ENCODE measurements at regions not wholly inside any gene's neighbourhood (a gene's known extent, or its start where the extent isn't known, plus 50 kb on each side); places are given as distances from the start of the nearest gene placed in this dataset.

GRCh38 chr5:168110870-168111832 lies 180.3 kb upstream of the WWC1 start:
- DNase-seq (ENCODE audit: low spot score) = no peak
- intact Hi-C loops (cut with DNase I) = no loop called here
- ATAC-seq = no peak

DNA sequence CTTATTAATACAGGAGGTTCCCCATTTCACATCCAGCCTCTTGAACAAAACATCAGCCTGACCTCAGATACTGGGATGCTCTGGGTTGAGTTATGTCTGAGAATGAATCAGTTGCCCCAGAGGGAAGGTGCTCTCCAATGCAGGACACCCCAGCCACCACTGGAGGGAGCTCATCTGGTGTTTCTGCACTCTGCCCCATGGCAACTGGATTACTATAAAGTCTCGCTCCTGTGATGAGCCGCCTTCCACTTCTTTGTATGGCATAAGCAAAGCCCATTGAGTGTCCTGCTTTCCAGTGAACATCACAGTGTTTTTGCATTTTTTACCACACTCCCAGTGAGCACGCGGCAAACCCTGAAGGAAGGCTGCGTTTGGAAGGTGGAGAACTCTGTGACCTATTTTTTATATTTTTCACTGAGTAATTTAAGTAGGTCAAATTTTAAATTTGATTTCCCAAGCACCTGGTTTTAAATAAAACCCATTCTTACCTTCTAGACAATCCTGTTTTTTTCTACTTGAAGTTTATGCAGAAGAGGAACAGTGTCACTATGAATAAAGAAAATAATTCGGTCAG lies 176.9 kb upstream of the WWC1 start:
- ATAC-seq = no peak
- no peak for DNase-seq (ENCODE audit: low spot score)

DNA sequence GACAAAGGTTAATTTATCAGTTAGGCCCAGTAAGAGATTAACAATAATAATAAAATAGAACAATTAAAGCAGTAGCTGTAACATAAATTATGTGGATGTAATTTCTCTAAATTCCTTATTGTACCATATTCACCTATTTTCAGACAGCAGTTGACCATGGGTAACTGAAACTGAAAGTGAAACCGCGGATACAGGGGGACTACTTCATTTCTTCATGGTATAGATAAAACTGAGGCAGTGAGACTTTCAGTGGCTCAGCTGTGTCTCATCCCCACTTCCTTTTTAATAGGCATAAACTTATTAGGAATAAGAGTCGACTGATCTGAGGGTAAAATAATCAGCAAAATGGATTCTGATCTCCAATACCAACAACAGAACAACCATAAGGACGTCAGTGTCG lies 174.0 kb upstream of the WWC1 start:
- no peak for DNase-seq (ENCODE audit: low spot score)
- ATAC-seq = no peak
- intact Hi-C loops (cut with DNase I) = no loop called here

More for the DNA sequence above, 176.9 kb upstream of the WWC1 start:
- intact Hi-C loops (cut with DNase I) = no loop called here

DNA sequence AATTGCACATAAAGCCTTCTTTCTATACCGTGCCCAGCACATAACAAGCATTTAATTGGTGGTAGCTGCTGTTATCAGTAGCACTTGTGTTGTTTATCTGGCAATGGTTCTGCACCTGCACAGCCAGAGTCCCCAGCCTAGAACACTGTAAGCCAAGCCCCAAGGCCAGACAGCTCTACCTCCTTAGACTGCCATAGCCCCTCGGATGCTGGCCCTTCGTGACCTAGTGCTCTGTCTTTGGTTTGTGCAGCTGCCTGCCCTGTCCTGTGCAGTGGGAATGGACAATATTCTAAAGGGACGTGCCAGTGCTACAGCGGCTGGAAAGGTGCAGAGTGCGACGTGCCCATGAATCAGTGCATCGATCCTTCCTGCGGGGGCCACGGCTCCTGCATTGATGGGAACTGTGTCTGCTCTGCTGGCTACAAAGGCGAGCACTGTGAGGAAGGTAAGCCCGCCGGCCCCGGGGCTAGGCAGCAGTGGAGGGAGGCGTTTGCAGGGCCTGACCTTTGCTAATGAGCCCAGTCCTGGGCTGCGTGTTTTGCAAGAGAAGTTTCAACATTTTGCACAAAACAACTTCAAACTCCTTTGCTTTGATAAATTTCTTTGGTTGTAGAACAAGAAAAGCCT lies 173.3 kb upstream of the WWC1 start:
- ATAC-seq = peak; percentile 62
- intact Hi-C loops (cut with DNase I) = no loop called here

DNA sequence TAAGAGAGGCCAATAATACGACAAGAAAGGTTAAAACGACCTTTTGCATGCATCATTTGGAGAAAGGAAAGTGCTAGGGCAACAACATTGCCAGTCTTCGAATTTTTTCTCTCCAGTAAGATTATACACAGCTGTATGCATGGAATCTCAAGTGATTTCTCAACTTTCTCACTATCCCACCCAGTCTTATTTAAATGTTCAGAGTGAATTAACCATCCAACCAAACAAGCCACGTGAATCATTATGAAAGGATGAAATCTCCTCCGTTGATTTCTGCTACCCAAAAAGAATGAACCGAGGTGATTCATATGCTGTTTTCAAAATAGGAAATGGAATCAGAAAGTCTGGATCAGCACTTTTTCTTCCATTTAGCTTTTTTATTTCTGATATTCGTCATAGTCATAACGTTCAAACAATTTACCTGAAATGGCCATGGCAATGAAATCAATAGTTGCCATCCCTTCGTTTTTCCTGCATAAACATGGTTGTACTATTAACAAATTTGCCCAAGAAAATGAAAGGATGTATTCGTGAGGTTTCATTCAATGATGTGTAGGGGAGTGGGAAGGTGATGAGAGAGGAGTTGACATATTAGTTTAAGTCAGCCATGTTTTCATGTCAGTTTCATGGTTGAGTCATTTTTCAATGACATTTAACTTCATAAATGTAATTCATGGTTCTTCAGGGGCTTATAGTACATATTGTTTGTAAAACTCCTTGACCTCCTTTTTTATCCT lies 170.9 kb upstream of the WWC1 start:
- DNase-seq (ENCODE audit: low spot score) (no peak), ATAC-seq (no peak)
- intact Hi-C loops (cut with DNase I) = no loop called here

More for the DNA sequence above, 173.3 kb upstream of the WWC1 start:
- no peak for DNase-seq (ENCODE audit: low spot score)

GRCh38 chr5:168121138-168121494 lies 170.3 kb upstream of the WWC1 start:
- no peak for ATAC-seq
- intact Hi-C loops (cut with DNase I) = no loop called here
- no peak for DNase-seq (ENCODE audit: low spot score)

GRCh38 chr5:168123631-168124528 lies 167.6 kb upstream of the WWC1 start:
- no peak for ATAC-seq
- intact Hi-C loops (cut with DNase I) = no loop called here
- no peak for DNase-seq (ENCODE audit: low spot score)

DNA sequence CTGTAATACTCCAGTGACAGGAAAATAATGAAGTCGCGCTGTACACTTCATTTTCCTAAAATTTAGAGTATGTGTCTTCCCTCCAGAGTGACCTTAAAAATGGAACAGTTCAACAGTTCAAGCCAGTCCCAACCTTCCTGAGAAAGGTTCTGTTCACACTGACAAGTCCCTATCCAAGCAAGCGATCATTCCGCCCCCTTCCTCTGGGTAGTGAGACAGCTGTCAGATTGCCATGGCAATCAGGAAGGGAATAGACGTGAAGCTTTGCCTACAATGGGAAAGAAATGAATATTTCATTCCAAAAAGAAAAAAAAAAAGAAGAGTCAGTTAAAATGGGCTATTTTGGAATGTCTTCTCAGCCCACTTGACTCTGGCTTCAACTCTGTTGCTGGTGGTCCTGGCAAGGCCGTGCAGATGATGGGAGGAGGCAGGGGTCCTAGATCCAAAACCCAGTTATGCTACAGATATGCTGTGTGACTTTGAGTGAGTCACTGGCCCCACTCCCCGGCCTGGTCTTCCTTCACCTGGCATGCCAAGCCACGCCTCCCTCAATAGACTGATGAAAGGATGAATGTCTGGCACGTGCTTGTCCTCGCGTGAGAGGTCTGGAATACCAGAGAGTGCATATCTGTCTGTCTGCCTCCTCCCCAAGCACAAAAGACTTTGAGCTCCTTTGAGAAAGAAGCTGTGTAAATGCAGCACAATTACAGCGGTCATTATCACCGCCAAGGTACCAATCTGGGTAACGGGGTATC lies 165.8 kb upstream of the WWC1 start:
- intact Hi-C loops (cut with DNase I) = no loop called here
- DNase-seq (ENCODE audit: low spot score) (no peak), ATAC-seq (no peak)

DNA sequence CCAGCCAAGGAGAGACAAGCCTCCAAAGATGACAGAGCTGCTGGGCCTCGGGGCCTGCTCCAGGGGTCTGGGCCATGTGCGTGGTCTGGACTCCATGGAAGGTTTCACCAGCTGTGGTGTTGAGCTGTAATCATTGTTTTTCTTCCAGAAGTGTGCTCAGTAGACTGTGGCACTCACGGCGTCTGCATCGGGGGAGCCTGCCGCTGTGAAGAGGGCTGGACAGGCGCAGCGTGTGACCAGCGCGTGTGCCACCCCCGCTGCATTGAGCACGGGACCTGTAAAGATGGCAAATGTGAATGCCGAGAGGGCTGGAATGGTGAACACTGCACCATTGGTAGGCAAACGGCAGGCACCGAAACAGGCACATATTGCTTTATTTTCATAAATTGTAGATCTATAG lies 164.8 kb upstream of the WWC1 start:
- intact Hi-C loops (cut with DNase I) = no loop called here
- DNase-seq (ENCODE audit: low spot score) = no peak
- ATAC-seq = no peak

DNA sequence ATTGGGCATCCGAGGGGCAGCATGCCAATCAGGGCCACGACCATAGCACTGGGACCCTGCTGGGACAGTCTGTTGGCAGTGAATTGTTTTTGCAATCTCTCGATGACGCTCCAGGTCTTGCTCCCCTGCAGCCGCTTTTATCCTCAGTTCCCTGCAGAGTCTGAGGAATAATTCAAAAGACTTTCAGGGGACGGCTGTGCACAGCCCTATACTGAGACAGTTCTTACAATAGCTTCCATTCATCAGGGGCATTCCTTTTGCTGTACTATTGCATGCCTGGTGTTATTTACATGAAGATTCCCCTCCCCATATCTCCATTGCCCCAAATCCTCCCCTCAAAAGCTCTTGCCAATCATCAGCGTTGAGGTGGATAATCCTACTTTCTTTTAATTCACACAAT lies 163.3 kb upstream of the WWC1 start:
- DNase-seq (ENCODE audit: low spot score) (no peak), ATAC-seq (peak; percentile 59)
- intact Hi-C loops (cut with DNase I) = no loop called here

DNA sequence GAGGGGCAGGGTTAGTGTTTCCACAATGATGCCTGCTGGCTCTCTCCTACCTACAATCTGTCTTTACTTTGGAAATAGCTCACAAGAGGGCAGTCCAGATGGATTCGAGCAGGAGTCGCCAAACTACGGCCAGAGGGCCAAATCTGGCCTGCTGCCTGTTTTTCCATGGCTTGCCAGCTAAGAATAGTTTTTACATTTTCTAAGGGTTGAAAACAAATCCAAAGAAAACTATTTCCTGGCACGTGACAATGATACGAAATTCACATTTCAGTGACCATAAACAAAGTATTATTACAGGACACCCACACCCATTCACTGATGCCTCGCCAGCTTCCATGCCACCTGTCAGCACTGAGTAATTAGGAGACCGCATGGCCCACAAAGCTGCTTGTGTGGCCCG lies 162.9 kb upstream of the WWC1 start:
- intact Hi-C loops (cut with DNase I) = no loop called here

GRCh38 chr5:168131519-168131918 lies 159.9 kb upstream of the WWC1 start:
- ATAC-seq = no peak
- intact Hi-C loops (cut with DNase I) = no loop called here

More for the DNA sequence above, 162.9 kb upstream of the WWC1 start:
- DNase-seq (ENCODE audit: low spot score) (no peak), ATAC-seq (peak; percentile 71)

GRCh38 chr5:168132241-168132641 lies 159.2 kb upstream of the WWC1 start:
- intact Hi-C loops (cut with DNase I) = no loop called here
- ATAC-seq (no peak), DNase-seq (ENCODE audit: low spot score) (no peak)

More at GRCh38 chr5:168131519-168131918, 159.9 kb upstream of the WWC1 start:
- no peak for DNase-seq (ENCODE audit: low spot score)

GRCh38 chr5:168135897-168136296 lies 155.5 kb upstream of the WWC1 start:
- no peak for DNase-seq (ENCODE audit: low spot score)
- no peak for ATAC-seq
- intact Hi-C loops (cut with DNase I) = no loop called here

DNA sequence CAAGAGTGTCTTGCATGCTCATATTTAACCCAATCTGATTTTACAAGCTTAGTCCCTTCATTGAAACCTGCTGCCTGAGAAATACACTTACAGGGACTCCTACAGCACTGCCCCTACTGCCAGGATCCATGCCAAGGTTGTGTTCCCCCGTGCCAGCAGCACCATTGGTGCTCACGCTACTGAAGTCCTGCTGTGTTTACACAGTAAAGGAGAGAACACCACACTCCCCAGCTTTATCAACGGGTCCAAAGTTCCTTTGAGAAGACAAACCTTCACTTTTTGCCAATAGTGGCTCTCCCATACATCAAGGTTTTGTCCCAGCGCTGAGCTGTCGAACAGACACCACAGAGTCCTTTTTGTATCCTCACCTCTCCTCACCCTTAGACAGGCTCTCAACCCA lies 155.1 kb upstream of the WWC1 start:
- intact Hi-C loops (cut with DNase I) = no loop called here
- DNase-seq (ENCODE audit: low spot score) (no peak), ATAC-seq (no peak)

GRCh38 chr5:168137265-168137664 lies 154.2 kb upstream of the WWC1 start:
- ATAC-seq = no peak
- DNase-seq (ENCODE audit: low spot score) = no peak
- intact Hi-C loops (cut with DNase I) = no loop called here

DNA sequence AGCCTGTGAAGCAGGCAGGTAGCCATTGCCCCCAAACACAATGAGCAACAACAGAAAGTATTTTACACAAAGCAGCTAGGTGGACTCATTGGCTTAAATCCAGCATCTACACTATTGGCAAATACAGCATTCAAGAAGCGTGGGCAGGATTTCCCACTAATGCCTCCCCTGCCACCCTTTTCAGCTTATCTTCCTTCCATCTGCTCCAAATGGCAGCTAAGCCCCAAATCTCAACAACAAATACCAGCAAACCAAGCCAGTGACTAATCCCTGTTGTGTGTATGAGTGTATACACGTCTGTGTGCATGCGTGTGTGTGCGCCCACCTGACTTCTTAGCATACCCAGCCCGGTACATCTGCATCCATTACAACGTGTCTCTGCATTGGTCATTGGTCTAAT lies 151.2 kb upstream of the WWC1 start:
- no peak for ATAC-seq
- DNase-seq (ENCODE audit: low spot score) = no peak
- intact Hi-C loops (cut with DNase I) = no loop called here

DNA sequence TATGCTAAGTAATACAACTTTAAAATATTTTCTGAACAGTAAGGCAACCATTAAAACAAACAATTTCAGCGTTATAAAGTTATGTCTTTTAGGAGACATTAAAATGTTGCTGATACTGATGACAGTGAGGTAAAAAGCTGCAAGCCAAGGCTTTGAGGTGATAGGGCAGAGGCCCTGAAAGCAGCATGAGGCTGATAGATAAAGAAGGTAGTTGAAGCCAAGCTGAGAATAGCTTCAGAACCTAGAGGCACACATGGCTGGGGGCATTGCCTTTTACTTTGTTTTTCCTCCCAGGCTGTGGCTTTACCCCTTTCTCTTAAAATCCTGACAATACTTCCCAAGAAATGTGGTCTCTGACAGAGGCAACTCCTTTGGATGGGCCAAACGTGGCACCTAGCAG lies 149.0 kb upstream of the WWC1 start:
- ATAC-seq (no peak), DNase-seq (ENCODE audit: low spot score) (no peak)
- intact Hi-C loops (cut with DNase I) = no loop called here

Measured in sciatic nerve (tissue), 2 donors.